K562 (cell line): ENCODE measurements at regions not wholly inside any gene's neighbourhood (a gene's known extent, or its start where the extent isn't known, plus 50 kb on each side); places are given as distances from the start of the nearest gene placed in this dataset.

ENCODE experiments used
- BMI1 ChIP-seq: fragments of 150-350 bp; IDR thresholded peaks from 2 replicates; pipeline ENCODE4 v1.6.1; 2014; ENCODE audit warnings: low read length
- BRF1 ChIP-seq: IDR thresholded peaks from 3 replicates; pipeline ENCODE4 v1.6.1; 2011; ENCODE audit warnings: borderline replicate concordance, mild to moderate bottlenecking; ENCODE audit not compliant: insufficient read length; ENCODE audit errors: extremely low read depth
- DPF2 ChIP-seq: fragments of 450-650 bp; IDR thresholded peaks from 2 replicates; pipeline ENCODE4 v1.6.1; 2016
- FIP1L1 ChIP-seq: fragments of 200-400 bp; formaldehyde crosslinking; IDR thresholded peaks from 2 replicates; pipeline ENCODE4 v1.6.1; 2018; ENCODE audit warnings: mild to moderate bottlenecking, low read depth, low read length; ENCODE audit not compliant: poor library complexity, severe bottlenecking
- HSF4 ChIP-seq: fragments of 250-450 bp; sonication (Bioruptor Pico); IDR thresholded peaks from 2 replicates; pipeline ENCODE4 v2.1.2; 2022; ENCODE audit warnings: mild to moderate bottlenecking, moderate library complexity, borderline replicate concordance
- NR0B1 ChIP-seq: fragments of 450-650 bp; IDR thresholded peaks from one replicate; pipeline ENCODE4 v1.6.1; 2018; ENCODE audit warnings: mild to moderate bottlenecking, moderate library complexity; ENCODE audit not compliant: partially characterized antibody
- RERE ChIP-seq: sonication (generic); formaldehyde crosslinking; IDR thresholded peaks from 2 replicates; pipeline ENCODE4 v1.8.0; 2023; ENCODE audit warnings: missing genetic modification reagents, mild to moderate bottlenecking, borderline replicate concordance
- SMAD3 ChIP-seq: fragments of 450-650 bp; formaldehyde crosslinking; conservative IDR thresholded peaks from 2 replicates; pipeline ENCODE4 v1.4.0; 2020; ENCODE audit warnings: mild to moderate bottlenecking

GRCh38 chr6:87832025-87832825 is 130.2 kb upstream of the AKIRIN2 start (continued):
- TF ChIP-seq RERE (CRISPR knock-in tag), result no peak
- no peak for TF ChIP-seq FIP1L1
- no peak for TF ChIP-seq NR0B1
- no peak for TF ChIP-seq BRF1
- TF ChIP-seq BMI1, result no peak
- TF ChIP-seq DPF2, result no peak
- TF ChIP-seq SMAD3 (CRISPR knock-in tag), result no peak
- TF ChIP-seq HSF4, result no peak
